HG03460 (cell line): ENCODE measurements at regions not wholly inside any gene's neighbourhood (a gene's known extent, or its start where the extent isn't known, plus 50 kb on each side); places are given as distances from the start of the nearest gene placed in this dataset.

Experiments used
- ATAC-seq: cut with Tn5 transposase; IDR thresholded peaks from one replicate; pipeline ENCODE4 v1.9.1; 2021; ENCODE audit not compliant: unreplicated experiment

GRCh38 chr1:82628887-82629286 is 828.2 kb downstream of the ADGRL2 start:
- ATAC-seq: no peak

GRCh38 chr1:82625537-82625936 is 824.8 kb downstream of the ADGRL2 start:
- no peak for ATAC-seq

DNA sequence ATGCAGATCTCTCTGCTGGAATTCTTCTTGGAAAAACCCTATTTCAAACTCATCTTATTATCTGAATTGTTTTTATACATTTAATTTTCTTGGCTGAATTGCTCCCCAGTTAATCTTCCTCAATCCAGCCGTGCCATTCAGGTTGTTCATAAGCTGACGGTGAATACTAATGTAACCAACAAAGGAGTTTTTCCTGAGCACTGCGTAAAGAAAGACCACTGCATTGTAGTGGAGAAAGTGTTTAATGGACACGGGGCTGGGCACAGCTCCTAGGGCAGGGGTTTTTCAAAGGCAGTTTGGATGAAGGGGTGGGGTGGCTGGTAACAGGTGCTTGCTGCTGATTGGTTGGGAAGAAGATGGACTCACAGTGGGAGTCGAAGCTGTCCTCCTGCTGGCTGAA is 820.3 kb downstream of the ADGRL2 start:
- ATAC-seq: no peak

GRCh38 chr1:82614090-82614489 is 813.4 kb downstream of the ADGRL2 start:
- ATAC-seq: no peak

- ATAC-seq: no peak
Observed at GRCh38 chr1:82612986-82613385, 812.3 kb downstream of the ADGRL2 start.

DNA sequence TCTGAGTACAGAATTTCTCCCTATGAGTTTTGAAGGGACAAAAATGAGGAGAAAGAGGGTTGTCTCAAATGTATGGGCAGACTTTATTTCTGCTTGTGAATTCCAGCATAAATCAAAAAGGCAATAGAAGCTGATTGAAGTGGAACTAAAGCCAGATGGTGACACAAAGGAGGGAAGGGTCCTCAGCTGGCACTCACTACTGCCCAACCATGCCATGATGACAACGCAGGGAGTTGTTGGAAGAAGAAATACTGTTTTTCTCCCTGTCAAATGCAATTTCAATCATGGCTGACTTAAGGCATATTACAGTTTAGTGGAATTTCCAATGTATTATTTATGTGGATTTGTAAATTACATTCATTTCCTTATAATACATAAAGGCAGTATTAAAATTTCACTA is 805.8 kb downstream of the ADGRL2 start:
- no peak for ATAC-seq

- ATAC-seq: no peak
Observed at GRCh38 chr1:82604524-82604923, 803.8 kb downstream of the ADGRL2 start.

GRCh38 chr1:82600314-82600713 is 799.6 kb downstream of the ADGRL2 start:
- ATAC-seq: no peak

DNA sequence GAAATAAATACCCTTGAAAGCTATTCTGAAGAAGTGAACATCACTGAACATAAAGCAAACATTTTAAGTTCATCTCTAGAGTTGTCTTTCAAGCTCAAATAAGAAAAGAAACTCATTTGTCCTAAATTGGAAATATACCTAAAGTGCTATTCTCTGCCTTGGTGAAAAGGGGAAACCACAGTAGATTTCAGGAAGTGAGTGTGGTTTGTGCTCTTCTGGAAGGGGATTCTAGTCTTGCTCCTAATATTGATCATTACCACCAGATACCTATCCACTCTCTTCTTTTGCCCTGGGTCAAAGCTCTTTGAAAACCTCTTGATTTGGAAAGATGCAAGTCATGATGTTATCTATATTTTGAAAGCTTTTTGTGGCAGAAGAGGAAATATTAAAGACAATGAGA is 798.1 kb downstream of the ADGRL2 start:
- ATAC-seq: no peak

DNA sequence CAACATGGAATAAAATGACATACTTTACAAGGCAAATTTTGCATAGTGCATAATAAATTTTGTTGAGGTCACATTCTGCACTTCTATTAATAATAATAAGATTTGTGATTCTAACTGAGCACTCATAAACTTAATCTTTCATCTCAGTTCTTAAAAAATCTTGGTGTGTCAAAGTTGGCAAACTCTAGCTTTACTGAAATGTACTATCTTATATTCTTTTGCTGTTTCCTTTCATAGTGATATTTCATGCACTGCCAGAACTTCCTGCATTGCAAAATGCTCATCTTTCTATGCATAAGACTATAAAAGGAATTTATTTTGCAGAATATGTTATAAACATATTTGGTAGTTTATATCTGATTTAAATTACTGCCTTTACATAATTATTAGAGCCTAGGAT is 797.6 kb downstream of the ADGRL2 start:
- no peak for ATAC-seq

GRCh38 chr1:82597649-82598048 is 796.9 kb downstream of the ADGRL2 start:
- ATAC-seq: no peak

DNA sequence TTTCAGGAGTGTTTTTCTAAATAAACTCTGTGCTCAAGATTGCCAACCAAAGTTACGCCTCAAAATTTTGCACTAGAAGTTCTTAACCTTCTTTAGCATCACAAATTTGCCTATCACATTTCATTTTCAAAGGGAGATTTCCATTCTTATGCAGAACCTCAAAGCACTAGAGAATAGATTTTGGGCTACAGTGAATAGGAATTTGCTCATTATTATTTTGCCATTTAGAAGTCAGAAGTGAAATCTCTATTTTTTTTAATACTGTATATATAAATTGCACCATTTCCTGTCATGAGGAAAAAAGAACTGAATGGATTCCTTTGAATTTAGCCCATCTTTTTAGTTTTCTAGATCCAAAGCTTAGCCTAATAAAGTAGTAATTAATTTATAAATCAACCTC is 796.4 kb downstream of the ADGRL2 start:
- no peak for ATAC-seq

DNA sequence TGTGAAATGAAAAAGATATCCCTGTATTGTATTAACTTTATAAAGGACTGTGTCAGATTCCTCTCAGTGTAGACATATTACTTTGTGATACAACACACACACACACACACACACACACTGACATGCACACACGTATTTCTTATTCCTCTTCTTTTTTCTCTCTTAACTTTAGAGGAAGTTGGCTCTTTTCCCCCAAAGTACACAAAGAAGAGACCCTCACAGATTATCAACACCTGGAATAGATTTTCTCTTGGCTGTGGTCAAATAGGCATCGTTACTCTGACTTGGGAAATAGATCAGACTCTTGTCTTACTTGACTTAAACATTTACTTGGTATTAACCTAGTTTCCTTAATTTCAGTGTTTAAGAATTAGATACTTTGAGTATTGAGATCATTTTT is 792.8 kb downstream of the ADGRL2 start:
- ATAC-seq: no peak

DNA sequence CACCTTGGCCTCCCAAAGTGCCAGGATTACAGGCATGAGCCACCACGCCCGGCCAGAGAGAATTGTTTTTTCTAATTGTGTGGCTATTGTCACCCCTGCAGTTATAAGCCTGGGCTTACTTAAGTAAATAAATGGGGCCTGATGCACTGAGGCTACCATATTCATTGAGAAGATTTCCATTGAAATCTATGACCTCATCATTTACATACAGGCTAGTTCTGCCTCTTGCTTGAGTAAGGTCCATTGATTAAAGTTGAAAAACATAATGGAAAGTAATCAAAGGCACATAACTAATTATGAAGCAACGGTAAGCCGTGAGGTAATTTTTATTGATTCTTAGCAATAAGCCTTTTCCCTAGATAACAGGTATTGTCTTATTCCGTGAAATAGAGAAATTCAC is 788.9 kb downstream of the ADGRL2 start:
- no peak for ATAC-seq

DNA sequence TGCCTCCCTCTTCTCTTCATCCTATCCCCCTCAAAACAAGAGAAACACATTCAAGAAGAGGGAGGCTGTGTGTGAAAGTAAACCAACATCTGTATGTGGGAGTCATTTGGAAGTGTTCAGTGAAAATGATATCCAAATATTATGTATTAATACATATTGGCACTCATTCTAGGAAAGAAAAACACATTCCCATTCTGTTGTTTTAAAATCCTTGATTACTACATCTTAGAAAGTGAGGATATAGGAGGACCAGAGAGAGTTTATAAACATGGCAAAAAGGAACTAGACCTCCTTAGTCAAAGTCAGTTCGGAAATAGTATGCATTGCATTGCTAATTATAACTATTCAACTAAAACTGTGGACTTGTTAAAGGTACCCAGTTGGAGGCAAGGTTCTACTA is 786.6 kb downstream of the ADGRL2 start:
- no peak for ATAC-seq

- ATAC-seq: no peak
Observed at GRCh38 chr1:82586473-82586872, 785.7 kb downstream of the ADGRL2 start.

DNA sequence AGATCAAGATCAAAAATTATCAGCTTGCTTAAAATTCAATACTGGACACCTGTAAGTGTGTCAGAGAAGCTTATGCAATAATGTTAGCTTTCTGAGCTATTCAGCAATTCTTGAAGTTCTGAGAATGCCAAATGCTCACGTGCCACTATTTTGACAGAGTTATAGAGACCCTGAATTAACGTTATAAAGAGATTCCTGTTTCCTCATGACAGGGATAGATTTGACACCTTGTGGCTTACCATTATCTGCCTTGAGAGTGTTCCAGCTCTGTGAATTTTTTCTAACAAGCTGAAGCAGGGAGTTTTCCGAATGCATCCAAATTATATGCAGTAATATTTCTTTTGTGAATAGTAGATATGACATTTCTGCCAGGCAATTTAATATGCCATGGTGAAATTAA is 781.6 kb downstream of the ADGRL2 start:
- ATAC-seq: no peak

GRCh38 chr1:82578086-82578726 is 777.5 kb downstream of the ADGRL2 start:
- ATAC-seq: no peak

DNA sequence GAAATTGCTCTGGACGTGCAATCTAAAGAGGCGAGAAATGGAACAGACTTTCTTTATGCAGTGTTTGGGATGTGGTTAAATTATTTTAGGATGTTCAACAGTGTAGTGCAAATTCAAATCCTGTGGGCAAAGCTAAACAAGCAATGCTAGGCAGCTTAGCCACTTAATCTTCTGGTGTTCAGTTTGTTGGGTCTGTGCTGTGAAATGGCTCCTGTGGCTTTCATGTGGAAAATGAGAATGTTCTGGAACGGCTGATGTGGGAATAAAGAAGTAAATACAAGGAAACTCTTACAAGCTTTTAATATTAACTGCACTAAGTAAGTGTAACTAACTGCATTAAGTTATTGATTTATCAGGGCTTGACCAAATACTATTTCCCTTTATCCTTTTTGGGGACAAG is 766.6 kb downstream of the ADGRL2 start:
- ATAC-seq: no peak

GRCh38 chr1:82565546-82565945 is 764.8 kb downstream of the ADGRL2 start:
- ATAC-seq: no peak

DNA sequence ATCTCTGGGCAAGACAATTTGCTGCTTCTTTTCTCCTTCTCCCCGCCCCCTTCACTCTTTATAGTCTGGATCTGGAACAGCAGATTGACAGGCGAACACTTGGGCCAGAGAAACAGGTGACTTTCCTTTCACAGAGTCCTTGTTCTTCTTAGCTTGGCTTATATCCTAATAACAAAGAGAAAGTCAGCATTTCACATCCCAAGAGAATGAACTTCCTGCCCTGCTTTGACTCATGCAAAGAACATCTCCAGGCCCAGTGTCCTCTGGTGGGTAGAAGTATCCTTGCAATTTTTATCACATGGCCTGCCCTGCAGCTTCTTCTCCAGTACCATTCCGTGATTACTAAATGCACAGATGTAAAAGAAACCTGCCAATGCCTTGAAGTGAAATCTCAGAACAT is 764.4 kb downstream of the ADGRL2 start:
- ATAC-seq: no peak

GRCh38 chr1:82564333-82564732 is 763.6 kb downstream of the ADGRL2 start:
- no peak for ATAC-seq

DNA sequence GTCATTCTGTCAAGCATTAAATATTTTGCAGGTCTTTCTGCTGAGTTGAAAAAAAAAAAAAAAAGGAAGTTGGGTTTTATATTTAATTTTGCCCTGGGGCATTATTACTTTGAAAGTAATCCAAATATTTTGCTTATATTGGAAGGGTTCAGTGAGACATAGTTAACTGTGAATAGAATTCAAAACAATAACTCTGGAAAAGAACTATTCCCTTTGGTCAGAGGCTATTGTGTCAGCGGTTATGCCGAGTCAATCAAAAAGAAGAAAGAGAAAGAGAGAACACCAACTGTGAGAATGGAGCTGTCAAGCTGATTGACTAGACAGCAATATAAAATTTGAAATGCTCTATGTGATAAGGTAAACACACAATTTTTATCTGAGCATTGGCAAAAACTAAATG is 761.7 kb downstream of the ADGRL2 start:
- no peak for ATAC-seq

DNA sequence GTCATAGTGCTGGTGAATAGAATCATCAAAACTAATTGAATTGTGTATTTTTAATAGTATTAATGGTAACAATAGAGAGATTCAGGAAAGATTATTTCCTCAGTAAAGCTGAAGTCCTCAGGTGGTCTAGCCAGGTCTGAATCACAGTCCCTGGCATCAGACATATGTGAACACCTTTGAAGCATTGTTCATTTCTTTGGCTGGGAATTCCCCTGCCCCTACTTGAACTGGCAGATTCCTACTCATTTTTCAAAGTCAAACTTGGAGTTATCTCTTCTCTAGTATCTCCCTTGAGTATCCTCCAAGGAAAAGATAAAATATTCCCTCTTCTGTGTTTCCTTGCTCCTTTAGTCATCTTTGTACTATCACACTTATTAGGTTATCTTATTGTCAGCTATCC is 759.8 kb downstream of the ADGRL2 start:
- no peak for ATAC-seq
